B cell (primary cell): ENCODE measurements at regions not wholly inside any gene's neighbourhood (a gene's known extent, or its start where the extent isn't known, plus 50 kb on each side); places are given as distances from the start of the nearest gene placed in this dataset.

Experiments
- ATAC-seq: fragments of 200-7000 bp; cut with Tn5 transposase; one replicate; pipeline ENCODE4 v1.10.0; 2021; ENCODE audit warnings: low read depth, mild to moderate bottlenecking, moderate number of reproducible peaks, moderate library complexity
- CTCF ChIA-PET: fragments of 350-600 bp; sonication (Branson Sonifier 250); formaldehyde crosslinking; loops from one replicate; lab custom pipeline; 2021; ENCODE audit warnings: antibody characterized with exemption, inconsistent platforms; lab: Charles Lee
- POLR2A ChIA-PET: fragments of 350-600 bp; sonication (Branson Sonifier 250); formaldehyde crosslinking; loops from one replicate; lab custom pipeline; 2021; ENCODE audit warnings: antibody characterized with exemption; lab: Charles Lee
- DNase-seq: peaks from one replicate; pipeline ENCODE4 v3.0.0; 2013
- H2AFZ ChIP-seq: 2 replicates; pipeline ENCODE4 v1.6.1; 2012; ENCODE audit warnings: mild to moderate bottlenecking, low read depth, low read length; ENCODE audit not compliant: insufficient read depth, poor library complexity, severe bottlenecking
- H3K27ac ChIP-seq, 2 donors: 1 replicate in 1 of 2; 2 replicates in 1 of 2; pipeline ENCODE4 v1.5.1; 2012 to 2013; ENCODE audit warnings: low read length in 2 of 2, mild to moderate bottlenecking in 2 of 2, moderate library complexity in 1 of 2
- H3K27me3 ChIP-seq, 4 experiments: fragments of 200-600 bp in 1 of 4; sonication (generic) in 1 of 4; replicated peaks in 1 of 4; 1 replicate in 2 of 4; 2 replicates in 2 of 4; pipeline versions ENCODE4 v1.6.1 to v1.7.0; 2013 to 2016; ENCODE audit warnings: low read length in 3 of 4, mild to moderate bottlenecking in 2 of 4, mixed read lengths in 1 of 4, moderate library complexity in 1 of 4; ENCODE audit not compliant: insufficient read depth in 4 of 4, control insufficient read depth in 3 of 4; ENCODE audit errors: control extremely low read depth in 1 of 4
- H3K36me3 ChIP-seq, 2 experiments: replicated peaks in 1 of 2; 1 replicate in 1 of 2; 2 replicates in 1 of 2; pipeline versions ENCODE4 v1.6.1 to v1.7.1; 2013; ENCODE audit warnings: low read length in 1 of 2; ENCODE audit not compliant: insufficient read depth in 2 of 2, control insufficient read depth in 1 of 2; ENCODE audit errors: control extremely low read depth in 1 of 2, extremely low read depth in 1 of 2
- H3K4me1 ChIP-seq, 2 donors: fragments of 200-600 bp in 1 of 2; sonication (generic) in 1 of 2; 1 replicate in 1 of 2; 2 replicates in 1 of 2; pipeline versions ENCODE4 v1.5.1 to v1.6.1; 2013 to 2017; ENCODE audit warnings: low read length in 2 of 2; ENCODE audit not compliant: control insufficient read depth in 2 of 2, insufficient read depth in 2 of 2
- H3K4me2 ChIP-seq: replicated peaks from 2 replicates; pipeline ENCODE3; 2012; ENCODE audit warnings: mild to moderate bottlenecking, low read depth, low read length; ENCODE audit not compliant: poor library complexity, severe bottlenecking
- H3K4me3 ChIP-seq, 5 experiments: fragments of 200-600 bp in 1 of 5; sonication (generic) in 1 of 5; 1 replicate in 3 of 5; 2 replicates in 2 of 5; pipeline versions ENCODE4 v1.5.1 to v1.7.0; 2011 to 2016; ENCODE audit warnings: low read length in 4 of 5, mild to moderate bottlenecking in 4 of 5, low read depth in 2 of 5, control low read depth in 1 of 5, moderate library complexity in 1 of 5; ENCODE audit not compliant: insufficient read depth in 1 of 5; ENCODE audit errors: control extremely low read depth in 1 of 5, extremely low read depth in 1 of 5
- H3K79me2 ChIP-seq: fragments of 200-600 bp; sonication (generic); one replicate; pipeline ENCODE4 v1.6.0; 2016; ENCODE audit warnings: low read length; ENCODE audit not compliant: control insufficient read depth, insufficient read depth
- H3K9ac ChIP-seq: fragments of 200-600 bp; sonication (generic); 2 replicates; pipeline ENCODE4 v1.6.1; 2017; ENCODE audit warnings: mild to moderate bottlenecking, low read length, moderate library complexity
- H3K9me3 ChIP-seq, 3 donors: one replicate each; pipeline versions ENCODE4 v1.6.1 to v1.7.1; 2013; ENCODE audit warnings: low read length in 2 of 3; ENCODE audit not compliant: control insufficient read depth in 2 of 3, insufficient read depth in 1 of 3; ENCODE audit errors: control extremely low read depth in 1 of 3
- H4K20me1 ChIP-seq: 2 replicates; pipeline ENCODE4 v1.6.0; 2012; ENCODE audit warnings: mild to moderate bottlenecking, low read length; ENCODE audit not compliant: insufficient read depth, control insufficient read depth, poor library complexity, severe bottlenecking
- H3K27ac Mint-ChIP-seq: one replicate; pipeline ENCODE4 v1.8.0; 2021; ENCODE audit warnings: mixed read lengths
- H3K27me3 Mint-ChIP-seq: one replicate; pipeline ENCODE4 v1.8.0; 2021; ENCODE audit warnings: mixed read lengths
- H3K4me1 Mint-ChIP-seq: one replicate; pipeline ENCODE4 v1.8.0; 2021; ENCODE audit warnings: mixed read lengths
- H3K4me3 Mint-ChIP-seq: one replicate; pipeline ENCODE4 v1.8.0; 2021; ENCODE audit warnings: mixed read lengths
- H3K9me3 Mint-ChIP-seq: one replicate; pipeline ENCODE4 v1.8.0; 2022; ENCODE audit warnings: mixed read lengths; ENCODE audit not compliant: insufficient read depth
- CTCF ChIP-seq: fragments of 200-600 bp; IDR thresholded peaks from one replicate; pipeline ENCODE4 v1.8.0; 2022; ENCODE audit warnings: antibody characterized with exemption, mild to moderate bottlenecking
- EZH2 ChIP-seq: IDR thresholded peaks from 2 replicates; pipeline ENCODE4 v1.6.1; 2012; ENCODE audit warnings: borderline replicate concordance, low read depth, mild to moderate bottlenecking, moderate library complexity, low read length; ENCODE audit not compliant: insufficient read depth, poor library complexity, severe bottlenecking
- WGBS: methylation state at CpG from one replicate; pipeline ENCODE4 v1.1.5; 2013; ENCODE audit warnings: missing lambda C conversion rate; ENCODE audit not compliant: insufficient coverage; 5-methylcytosine and 5-hydroxymethylcytosine counted together
- intact Hi-C: fragments of 100-400 bp; cut with micrococcal nuclease; formaldehyde crosslinking; loops from one replicate; pipeline ENCODE4 v1.10.0; 2022

- no peaks in the 10 kb centered on the region for H3K79me2 ChIP-seq
- H3K27ac Mint-ChIP-seq, result no peak overlapping the region
- H3K4me2 ChIP-seq, result no peak overlapping the region
- no peak overlapping the region for H2AFZ ChIP-seq
- peaks cover 0 to 4% (median 0%) of the 10 kb centered on the region in 3 donors for H3K9me3 ChIP-seq
- H3K9ac ChIP-seq, result no peak overlapping the region
- H3K27me3 Mint-ChIP-seq, result no peaks in the 10 kb centered on the region
- H3K4me1 Mint-ChIP-seq, result no peaks in the 10 kb centered on the region
- no peak overlapping the region for H3K4me3 Mint-ChIP-seq
- DNase-seq (no peak), ATAC-seq (no peak)
- no peaks in the 10 kb centered on the region for H3K4me1 ChIP-seq
- no peak overlapping the region for H3K4me3 ChIP-seq
- peaks cover 2% of the 10 kb centered on the region for H3K9me3 Mint-ChIP-seq
- intact Hi-C loops, result no loop called here
- no peak for TF ChIP-seq CTCF
- TF ChIP-seq EZH2, result no peak
- no CpG with 5 or more reads among the region's 2 CpGs for WGBS
- no peaks in the 10 kb centered on the region for H3K27me3 ChIP-seq
- H3K36me3 ChIP-seq, result no peaks in the 10 kb centered on the region
- no peak overlapping the region for H3K27ac ChIP-seq
- no peaks in the 10 kb centered on the region for H4K20me1 ChIP-seq
- CTCF ChIA-PET, result no interaction called here
- POLR2A ChIA-PET, result no interaction called here
Observed at GRCh38 chr3:162119651-162120050, 623.0 kb downstream of the OTOL1 start.

GRCh38 chr3:162122405-162122804 is 625.8 kb downstream of the OTOL1 start:
- ChIA-PET CTCF (no interaction called here), POLR2A (no interaction called here)
- no peaks in the 10 kb centered on the region for H3K79me2 ChIP-seq
- H3K9me3 Mint-ChIP-seq, result peaks cover 2% of the 10 kb centered on the region
- no peak overlapping the region for H3K4me3 Mint-ChIP-seq
- DNase-seq, result no peak
- H3K4me3 ChIP-seq, result no peak overlapping the region
- H3K9ac ChIP-seq, result no peak overlapping the region
- H3K4me1 ChIP-seq, result no peaks in the 10 kb centered on the region
- H3K27ac ChIP-seq, result no peak overlapping the region
- no peak overlapping the region for H3K4me2 ChIP-seq
- no peak overlapping the region for H2AFZ ChIP-seq
- peaks cover 0 to 4% (median 0%) of the 10 kb centered on the region in 3 donors for H3K9me3 ChIP-seq
- no peaks in the 10 kb centered on the region for H3K27me3 Mint-ChIP-seq
- TF ChIP-seq CTCF (no peak), EZH2 (no peak)
- no CpG with 5 or more reads among the region's 1 CpG for WGBS
- no peaks in the 10 kb centered on the region for H3K36me3 ChIP-seq
- no peaks in the 10 kb centered on the region for H3K4me1 Mint-ChIP-seq
- intact Hi-C loops, result no loop called here
- H3K27ac Mint-ChIP-seq, result no peak overlapping the region
- H3K27me3 ChIP-seq, result no peaks in the 10 kb centered on the region
- no peaks in the 10 kb centered on the region for H4K20me1 ChIP-seq
- ATAC-seq, result no peak
